ENCODE measurements at regions not wholly inside any gene's neighbourhood (a gene's known extent, or its start where the extent isn't known, plus 50 kb on each side); places are given as distances from the start of the nearest gene placed in this dataset.
A peak's percentile ranks its signal among the peaks of the same experiment; 100 is the strongest.

- TF ChIP-seq CTCF (IDR thresholded peaks at IDR 0.05) (peak; percentile 15 to 47 (median 26)), POLR2A (IDR thresholded peaks at IDR 0.05) (no peak)
These were observed 263.1 kb downstream of the SPRY1 start for GRCh38 chr4:123659730-123660129.

Data from esophagus squamous epithelium (tissue), 4 donors.